Astrocyte of the cerebellum (primary cell): ENCODE measurements at regions not wholly inside any gene's neighbourhood (a gene's known extent, or its start where the extent isn't known, plus 50 kb on each side); places are given as distances from the start of the nearest gene placed in this dataset.

Experiments
- DNase-seq: peaks from one replicate; pipeline ENCODE4 v3.0.0-alpha.2; 2011; ENCODE audit warnings: low read depth
- H3K4me3 ChIP-seq: 2 replicates; pipeline ENCODE4 v1.5.1; 2011; ENCODE audit warnings: mild to moderate bottlenecking, low read depth, low read length, moderate library complexity
- CTCF ChIP-seq: IDR thresholded peaks from 2 replicates; pipeline ENCODE4 v1.5.1; 2012; ENCODE audit warnings: low read length, low read depth, moderate library complexity, mild to moderate bottlenecking; ENCODE audit errors: missing control alignments
- in situ Hi-C: cut with HindIII; loops from 2 replicates; pipeline ENCODE4 v1.10.0; 2017; ENCODE audit warnings: low sequenced_read_pairs

- no peak overlapping the region for H3K4me3 ChIP-seq
- in situ Hi-C loops, result no loop called here
- DNase-seq, result no peak
- no peak for TF ChIP-seq CTCF
Measured at GRCh38 chr1:214830941-214831340, 227.9 kb downstream of the CENPF start.

- DNase-seq, result no peak
- no peak for TF ChIP-seq CTCF
- in situ Hi-C loops, result no loop called here
- H3K4me3 ChIP-seq, result no peak overlapping the region
Measured at GRCh38 chr1:214831956-214832355, 229.0 kb downstream of the CENPF start.

GRCh38 chr1:214833178-214833756 is 230.3 kb downstream of the CENPF start:
- in situ Hi-C loops, result no loop called here
- H3K4me3 ChIP-seq, result no peak overlapping the region
- DNase-seq, result no peak
- TF ChIP-seq CTCF, result no peak

GRCh38 chr1:214837376-214837775 is 234.4 kb downstream of the CENPF start:
- DNase-seq, result no peak
- H3K4me3 ChIP-seq, result no peak overlapping the region
- no peak for TF ChIP-seq CTCF
- in situ Hi-C loops, result no loop called here

GRCh38 chr1:214838351-214838750 is 235.4 kb downstream of the CENPF start:
- in situ Hi-C loops, result no loop called here

GRCh38 chr1:214840356-214840755 is 237.4 kb downstream of the CENPF start:
- no peak overlapping the region for H3K4me3 ChIP-seq
- in situ Hi-C loops, result no loop called here
- DNase-seq, result peak; percentile 49
- no peak for TF ChIP-seq CTCF

More at GRCh38 chr1:214838351-214838750, 235.4 kb downstream of the CENPF start:
- peak; percentile 19 for DNase-seq
- no peak overlapping the region for H3K4me3 ChIP-seq
- no peak for TF ChIP-seq CTCF

GRCh38 chr1:214842856-214843255 is 239.7 kb upstream of the KCNK2 start:
- TF ChIP-seq CTCF, result no peak
- in situ Hi-C loops, result no loop called here
- DNase-seq, result peak; percentile 29
- no peak overlapping the region for H3K4me3 ChIP-seq
